Lung (tissue), 11 donors: ENCODE measurements at regions not wholly inside any gene's neighbourhood (a gene's known extent, or its start where the extent isn't known, plus 50 kb on each side); places are given as distances from the start of the nearest gene placed in this dataset.

Source experiments
- ATAC-seq: fragments of 200-7000 bp; cut with Tn5 transposase; one replicate; pipeline ENCODE4 v1.9.1; 2020; ENCODE audit warnings: moderate number of reproducible peaks; ENCODE audit not compliant: insufficient read depth, low FRiP score
- DNase-seq, 3 donors: peaks; one replicate each; pipeline ENCODE4 v3.0.0-alpha.2; 2013 to 2017
- H3K27ac ChIP-seq, 2 donors: one replicate each; pipeline ENCODE4 v1.5.1; 2013; ENCODE audit warnings: mild to moderate bottlenecking in 2 of 2, moderate library complexity in 2 of 2, control low read depth in 1 of 2, inconsistent platforms in 1 of 2, low read depth in 1 of 2, low read length in 1 of 2
- H3K27me3 ChIP-seq, 3 donors: one replicate each; pipeline ENCODE4 v1.5.1; 2013; ENCODE audit warnings: low read length in 2 of 3; ENCODE audit not compliant: control insufficient read depth in 3 of 3, insufficient read depth in 3 of 3
- H3K36me3 ChIP-seq, 4 donors: one replicate each; pipeline ENCODE4 v1.5.1; 2013; ENCODE audit warnings: low read length in 4 of 4, mild to moderate bottlenecking in 1 of 4, moderate library complexity in 1 of 4; ENCODE audit not compliant: control insufficient read depth in 4 of 4, insufficient read depth in 4 of 4
- H3K4me1 ChIP-seq, 5 donors: one replicate each; pipeline ENCODE4 v1.5.1; 2013; ENCODE audit warnings: low read length in 5 of 5, mild to moderate bottlenecking in 2 of 5, moderate library complexity in 1 of 5; ENCODE audit not compliant: control insufficient read depth in 5 of 5, insufficient read depth in 5 of 5
- H3K4me3 ChIP-seq: one replicate; pipeline ENCODE4 v1.5.1; 2013; ENCODE audit warnings: mild to moderate bottlenecking, control low read depth, moderate library complexity
- H3K9ac ChIP-seq, 2 donors: one replicate each; pipeline ENCODE4 v1.5.1; 2013; ENCODE audit warnings: low read length in 2 of 2, control low read depth in 1 of 2; ENCODE audit not compliant: insufficient read depth in 1 of 2
- H3K9me3 ChIP-seq, 4 donors: one replicate each; pipeline ENCODE4 v1.5.1; 2013; ENCODE audit warnings: low read length in 3 of 4, mild to moderate bottlenecking in 1 of 4, moderate library complexity in 1 of 4; ENCODE audit not compliant: control insufficient read depth in 4 of 4, insufficient read depth in 3 of 4
- CTCF ChIP-seq: IDR thresholded peaks from 2 replicates; pipeline ENCODE4 v1.5.1; 2012; ENCODE audit warnings: mild to moderate bottlenecking; ENCODE audit errors: control extremely low read depth, extremely low read depth
- WGBS, 2 donors: extraction: QIAGEN DNeasy Blood & Tissue Kit; methylation state at CpG; one replicate each; pipeline ENCODE4 v1.1.7; 2013; 5-methylcytosine and 5-hydroxymethylcytosine counted together
- donor health status: control.
- donor health status: control.
- donor health status: Bipolar disorder and iron deficiency.
- donor health status: healthy.
- donor health status: DM: yes; HTN: yes; CAD: no.

GRCh38 chr17:53919356-53919755 is 96.6 kb downstream of the KIF2B start:
- WGBS, 2 donors, result 68 to 72% methylated on average over 1 of the region's 1 CpG
- no peaks in the 10 kb centered on the region for H3K9me3 ChIP-seq
- TF ChIP-seq CTCF, result no peak
- H3K4me1 ChIP-seq, result no peaks in the 10 kb centered on the region
- H3K27me3 ChIP-seq, result no peaks in the 10 kb centered on the region
- no peak overlapping the region for H3K27ac ChIP-seq
- no peak overlapping the region for H3K9ac ChIP-seq
- H3K4me3 ChIP-seq, result no peak overlapping the region
- no peaks in the 10 kb centered on the region for H3K36me3 ChIP-seq
- ATAC-seq, result no peak
- DNase-seq, result no peak

- no peaks in the 10 kb centered on the region for H3K4me1 ChIP-seq
- DNase-seq (peak in 2 of 3 donors; percentile 3 to 6), ATAC-seq (no peak)
- no peaks in the 10 kb centered on the region for H3K36me3 ChIP-seq
- no peak overlapping the region for H3K9ac ChIP-seq
- no peaks in the 10 kb centered on the region for H3K9me3 ChIP-seq
- no peak overlapping the region for H3K4me3 ChIP-seq
- TF ChIP-seq CTCF, result no peak
- no peak overlapping the region for H3K27ac ChIP-seq
- 44 to 64% methylated on average over 4 of the region's 4 CpGs for WGBS, 2 donors
- no peaks in the 10 kb centered on the region for H3K27me3 ChIP-seq
Observed at GRCh38 chr17:53924530-53925455, 102.1 kb downstream of the KIF2B start.

DNA sequence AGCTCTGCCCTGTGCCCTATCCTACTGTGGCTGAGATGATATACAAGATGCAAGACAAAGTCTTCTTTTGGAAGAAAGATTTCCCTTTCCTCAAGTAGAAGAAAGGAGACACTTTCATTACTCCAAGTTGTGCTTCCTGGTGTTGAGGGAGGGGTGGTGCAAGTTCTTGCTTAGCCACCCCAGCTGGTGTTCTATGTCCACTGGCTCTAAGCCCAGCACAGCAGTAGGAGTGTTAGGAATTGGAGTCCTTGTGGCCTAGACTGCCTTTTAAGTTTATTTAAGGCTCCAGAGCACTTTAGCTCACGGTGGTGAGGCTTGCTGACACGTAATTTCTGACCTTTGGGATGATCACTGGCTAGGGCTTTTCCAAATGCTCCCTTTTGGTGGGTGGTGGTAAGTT is 109.7 kb downstream of the KIF2B start:
- no peaks in the 10 kb centered on the region for H3K36me3 ChIP-seq
- H3K4me1 ChIP-seq, result no peaks in the 10 kb centered on the region
- no peak overlapping the region for H3K27ac ChIP-seq
- no peaks in the 10 kb centered on the region for H3K27me3 ChIP-seq
- H3K9ac ChIP-seq, result no peak overlapping the region
- H3K4me3 ChIP-seq, result no peak overlapping the region
- DNase-seq (no peak), ATAC-seq (no peak)
- no peaks in the 10 kb centered on the region for H3K9me3 ChIP-seq
- no peak for TF ChIP-seq CTCF
- WGBS, 2 donors, result 46 to 69% methylated on average over 2 of the region's 2 CpGs
